ENCODE measurements at regions not wholly inside any gene's neighbourhood (a gene's known extent, or its start where the extent isn't known, plus 50 kb on each side); places are given as distances from the start of the nearest gene placed in this dataset.
"Not testable (repeated sequence)": the region's sequence is repeated elsewhere in the genome, so short reads cannot be mapped to it uniquely, and the experiment has no call there.

GRCh38 chr1:242813490-242814091, 289.1 kb upstream of the PLD5 start:
- DNase-seq (ENCODE audit: low spot score) = no peak

GRCh38 chr1:242811092-242811840, 286.8 kb upstream of the PLD5 start:
- DNase-seq (ENCODE audit: low spot score) = no peak

GRCh38 chr1:242806324-242806723, 281.8 kb upstream of the PLD5 start:
- no peak for DNase-seq (ENCODE audit: low spot score)

- DNase-seq (ENCODE audit: low spot score) = not testable (repeated sequence)
Observed at GRCh38 chr1:242805360-242805759, 280.9 kb upstream of the PLD5 start.

GRCh38 chr1:242802973-242803372, 278.5 kb upstream of the PLD5 start:
- DNase-seq (ENCODE audit: low spot score) = no peak

GRCh38 chr1:242800521-242800920, 276.0 kb upstream of the PLD5 start:
- DNase-seq (ENCODE audit: low spot score) = no peak

- DNase-seq (ENCODE audit: low spot score) = no peak
Observed at GRCh38 chr1:242797856-242798255, 273.4 kb upstream of the PLD5 start.

- no peak for DNase-seq (ENCODE audit: low spot score)
Observed at GRCh38 chr1:242788771-242789170, 264.3 kb upstream of the PLD5 start.

GRCh38 chr1:242787968-242788367, 263.5 kb upstream of the PLD5 start:
- no peak for DNase-seq (ENCODE audit: low spot score)

- DNase-seq (ENCODE audit: low spot score) = no peak
Observed at GRCh38 chr1:242784807-242785206, 260.3 kb upstream of the PLD5 start.

- DNase-seq (ENCODE audit: low spot score) = no peak
Observed at GRCh38 chr1:242784084-242784483, 259.6 kb upstream of the PLD5 start.

- no peak for DNase-seq (ENCODE audit: low spot score)
Observed at GRCh38 chr1:242774256-242774655, 249.8 kb upstream of the PLD5 start.

GRCh38 chr1:242770366-242770765, 245.9 kb upstream of the PLD5 start:
- no peak for DNase-seq (ENCODE audit: low spot score)

GRCh38 chr1:242764161-242764560, 239.7 kb upstream of the PLD5 start:
- no peak for DNase-seq (ENCODE audit: low spot score)

GRCh38 chr1:242761556-242761955, 237.1 kb upstream of the PLD5 start:
- no peak for DNase-seq (ENCODE audit: low spot score)

GRCh38 chr1:242754926-242755325, 230.4 kb upstream of the PLD5 start:
- DNase-seq (ENCODE audit: low spot score) = no peak

- no peak for DNase-seq (ENCODE audit: low spot score)
Observed at GRCh38 chr1:242754125-242754524, 229.6 kb upstream of the PLD5 start.

GRCh38 chr1:242747233-242747632, 222.7 kb upstream of the PLD5 start:
- DNase-seq (ENCODE audit: low spot score) = no peak

- DNase-seq (ENCODE audit: low spot score) = no peak
Observed at GRCh38 chr1:242745079-242745478, 220.6 kb upstream of the PLD5 start.

- DNase-seq (ENCODE audit: low spot score) = no peak
Observed at GRCh38 chr1:242743983-242744780, 219.7 kb upstream of the PLD5 start.

- no peak for DNase-seq (ENCODE audit: low spot score)
Observed at GRCh38 chr1:242738702-242739645, 214.5 kb upstream of the PLD5 start.

- DNase-seq (ENCODE audit: low spot score) = no peak
Observed at GRCh38 chr1:242736611-242737010, 212.1 kb upstream of the PLD5 start.
